GM21529 (cell line): ENCODE measurements at regions not wholly inside any gene's neighbourhood (a gene's known extent, or its start where the extent isn't known, plus 50 kb on each side); places are given as distances from the start of the nearest gene placed in this dataset.

Source experiments
- ATAC-seq: cut with Tn5 transposase; IDR thresholded peaks from one replicate; pipeline ENCODE4 v1.9.1; 2021; ENCODE audit not compliant: unreplicated experiment

- ATAC-seq = no peak
These were observed 235.9 kb downstream of the TFAP2C start for GRCh38 chr20:56865055-56865454.

GRCh38 chr20:56867128-56867527 is 238.0 kb downstream of the TFAP2C start:
- no peak for ATAC-seq

GRCh38 chr20:56868746-56869145 is 239.6 kb downstream of the TFAP2C start:
- ATAC-seq = no peak

- ATAC-seq = no peak
These were observed 241.2 kb downstream of the TFAP2C start for GRCh38 chr20:56870271-56870670.

- ATAC-seq = no peak
These were observed 242.6 kb downstream of the TFAP2C start for GRCh38 chr20:56871691-56872090.

GRCh38 chr20:56872620-56873458 is 243.7 kb downstream of the TFAP2C start:
- no peak for ATAC-seq

GRCh38 chr20:56873836-56874235 is 244.7 kb downstream of the TFAP2C start:
- ATAC-seq = no peak

- no peak for ATAC-seq
These were observed 246.1 kb downstream of the TFAP2C start for GRCh38 chr20:56875052-56875659.

- ATAC-seq = no peak
These were observed 246.7 kb downstream of the TFAP2C start for GRCh38 chr20:56875803-56876202.

GRCh38 chr20:56885521-56885920 is 256.4 kb downstream of the TFAP2C start:
- no peak for ATAC-seq

- no peak for ATAC-seq
These were observed 260.9 kb downstream of the TFAP2C start for GRCh38 chr20:56890011-56890410.

- ATAC-seq = no peak
These were observed 264.3 kb downstream of the TFAP2C start for GRCh38 chr20:56893226-56893917.

- ATAC-seq = no peak
These were observed 267.3 kb downstream of the TFAP2C start for GRCh38 chr20:56896447-56896846.

- ATAC-seq = no peak
These were observed 268.3 kb downstream of the TFAP2C start for GRCh38 chr20:56897318-56897957.

- no peak for ATAC-seq
These were observed 268.8 kb downstream of the TFAP2C start for GRCh38 chr20:56897958-56898349.

- no peak for ATAC-seq
These were observed 270.4 kb downstream of the TFAP2C start for GRCh38 chr20:56899506-56899905.

GRCh38 chr20:56900252-56900651 is 271.1 kb downstream of the TFAP2C start:
- no peak for ATAC-seq

GRCh38 chr20:56903421-56903820 is 274.3 kb downstream of the TFAP2C start:
- no peak for ATAC-seq

- ATAC-seq = no peak
These were observed 274.8 kb downstream of the TFAP2C start for GRCh38 chr20:56903858-56904257.

GRCh38 chr20:56909918-56910714 is 281.0 kb downstream of the TFAP2C start:
- no peak for ATAC-seq

- ATAC-seq = no peak
These were observed 282.8 kb downstream of the TFAP2C start for GRCh38 chr20:56911946-56912345.
